ENCODE measurements at regions not wholly inside any gene's neighbourhood (a gene's known extent, or its start where the extent isn't known, plus 50 kb on each side); places are given as distances from the start of the nearest gene placed in this dataset.

GRCh38 chr4:153989505-153989904 is 200.6 kb upstream of the SFRP2 start:
- TF ChIP-seq CTCF (conservative IDR thresholded peaks at IDR 0.05; ENCODE audit: low read depth, low read length) (no peak), EZH2 (IDR thresholded peaks at IDR 0.05; ENCODE audit: low read length, unreplicated experiment) (no peak)
